ENCODE measurements at regions not wholly inside any gene's neighbourhood (a gene's known extent, or its start where the extent isn't known, plus 50 kb on each side); places are given as distances from the start of the nearest gene placed in this dataset.
A peak's percentile ranks its signal among the peaks of the same experiment; 100 is the strongest.

DNA sequence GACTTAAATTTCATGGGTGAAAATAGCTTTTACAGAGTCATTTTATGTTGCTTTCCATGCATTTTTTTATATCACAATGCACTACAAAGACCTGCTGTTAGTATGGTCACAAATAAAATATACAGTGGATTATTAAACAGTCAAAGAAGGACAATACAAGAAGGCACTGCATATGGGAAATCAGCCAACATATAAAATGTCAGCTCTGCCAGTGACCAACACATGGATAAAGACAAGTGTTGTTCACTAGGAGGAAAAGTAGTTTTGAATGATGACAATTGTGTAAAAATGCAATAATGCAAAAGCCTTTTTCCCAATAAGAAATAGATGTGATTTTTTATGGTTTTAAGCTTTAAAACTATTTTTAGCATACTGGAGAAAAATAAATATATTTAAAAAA, 425.3 kb upstream of the CBLB start:
- no TSS peak for BruUV-seq (replicated peaks)
- Mint-ChIP-seq H3K27me3 (ENCODE audit: insufficient read depth, unreplicated experiment) (no peaks in the 10 kb centered on the region), H3K36me3 (ENCODE audit: insufficient read depth, unreplicated experiment) (no peaks in the 10 kb centered on the region), H3K9me3 (ENCODE audit: unreplicated experiment) (no peaks in the 10 kb centered on the region), H3K27ac (ENCODE audit: low read depth, unreplicated experiment) (no peak overlapping the region), H3K4me1 (ENCODE audit: insufficient read depth, unreplicated experiment) (peaks cover 1% of the 10 kb centered on the region), H3K4me3 (ENCODE audit: unreplicated experiment) (no peak overlapping the region)
- ChIA-PET POLR2A (interaction anchor here (0.6 kb wide), 1 partner anchor 127 kb away, joined by 3 read pairs; no protein-coding TSS in a partner anchor), CTCF (no interaction called here)
- intact Hi-C loops (cut with micrococcal nuclease), result no loop called here
- no peak for DNase-seq (ENCODE audit: unreplicated experiment)
- TF ChIP-seq, protein P1, sequence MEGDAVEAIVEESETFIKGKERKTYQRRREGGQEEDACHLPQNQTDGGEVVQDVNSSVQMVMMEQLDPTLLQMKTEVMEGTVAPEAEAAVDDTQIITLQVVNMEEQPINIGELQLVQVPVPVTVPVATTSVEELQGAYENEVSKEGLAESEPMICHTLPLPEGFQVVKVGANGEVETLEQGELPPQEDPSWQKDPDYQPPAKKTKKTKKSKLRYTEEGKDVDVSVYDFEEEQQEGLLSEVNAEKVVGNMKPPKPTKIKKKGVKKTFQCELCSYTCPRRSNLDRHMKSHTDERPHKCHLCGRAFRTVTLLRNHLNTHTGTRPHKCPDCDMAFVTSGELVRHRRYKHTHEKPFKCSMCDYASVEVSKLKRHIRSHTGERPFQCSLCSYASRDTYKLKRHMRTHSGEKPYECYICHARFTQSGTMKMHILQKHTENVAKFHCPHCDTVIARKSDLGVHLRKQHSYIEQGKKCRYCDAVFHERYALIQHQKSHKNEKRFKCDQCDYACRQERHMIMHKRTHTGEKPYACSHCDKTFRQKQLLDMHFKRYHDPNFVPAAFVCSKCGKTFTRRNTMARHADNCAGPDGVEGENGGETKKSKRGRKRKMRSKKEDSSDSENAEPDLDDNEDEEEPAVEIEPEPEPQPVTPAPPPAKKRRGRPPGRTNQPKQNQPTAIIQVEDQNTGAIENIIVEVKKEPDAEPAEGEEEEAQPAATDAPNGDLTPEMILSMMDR (IDR thresholded peaks at IDR 0.05; ENCODE audit: unreplicated experiment), result no peak

DNA sequence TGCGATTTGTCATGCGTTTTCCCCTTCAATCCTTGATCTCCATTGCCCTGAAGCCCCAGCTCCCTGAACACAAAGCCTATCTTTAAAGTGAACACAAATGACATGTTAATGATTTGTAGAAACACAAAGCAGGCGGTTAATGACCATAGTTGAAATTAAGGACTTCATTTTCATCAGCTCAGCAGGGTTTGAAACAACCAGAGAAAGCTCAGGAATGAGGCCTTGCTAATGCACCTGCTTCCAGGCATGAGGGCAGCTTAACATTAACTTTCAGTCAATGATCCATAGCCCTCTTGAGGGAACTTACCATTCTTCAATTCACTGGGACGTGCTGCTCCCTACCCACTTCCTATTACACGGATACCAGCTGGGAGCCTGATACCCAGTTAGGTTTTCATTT, 427.2 kb upstream of the CBLB start:
- TF ChIP-seq, protein P1 (IDR thresholded peaks at IDR 0.05; ENCODE audit: unreplicated experiment), result no peak
- ChIA-PET POLR2A (no interaction called here), CTCF (no interaction called here)
- H3K4me3 Mint-ChIP-seq (ENCODE audit: unreplicated experiment), result no peak overlapping the region
- no peak overlapping the region for H3K27ac Mint-ChIP-seq (ENCODE audit: low read depth, unreplicated experiment)
- no peak for DNase-seq (ENCODE audit: unreplicated experiment)
- no peaks in the 10 kb centered on the region for H3K36me3 Mint-ChIP-seq (ENCODE audit: insufficient read depth, unreplicated experiment)
- no peaks in the 10 kb centered on the region for H3K9me3 Mint-ChIP-seq (ENCODE audit: unreplicated experiment)
- intact Hi-C loops (cut with micrococcal nuclease), result no loop called here
- no peaks in the 10 kb centered on the region for H3K27me3 Mint-ChIP-seq (ENCODE audit: insufficient read depth, unreplicated experiment)
- no TSS peak for BruUV-seq (replicated peaks)
- H3K4me1 Mint-ChIP-seq (ENCODE audit: insufficient read depth, unreplicated experiment), result peaks cover 6% of the 10 kb centered on the region

DNA sequence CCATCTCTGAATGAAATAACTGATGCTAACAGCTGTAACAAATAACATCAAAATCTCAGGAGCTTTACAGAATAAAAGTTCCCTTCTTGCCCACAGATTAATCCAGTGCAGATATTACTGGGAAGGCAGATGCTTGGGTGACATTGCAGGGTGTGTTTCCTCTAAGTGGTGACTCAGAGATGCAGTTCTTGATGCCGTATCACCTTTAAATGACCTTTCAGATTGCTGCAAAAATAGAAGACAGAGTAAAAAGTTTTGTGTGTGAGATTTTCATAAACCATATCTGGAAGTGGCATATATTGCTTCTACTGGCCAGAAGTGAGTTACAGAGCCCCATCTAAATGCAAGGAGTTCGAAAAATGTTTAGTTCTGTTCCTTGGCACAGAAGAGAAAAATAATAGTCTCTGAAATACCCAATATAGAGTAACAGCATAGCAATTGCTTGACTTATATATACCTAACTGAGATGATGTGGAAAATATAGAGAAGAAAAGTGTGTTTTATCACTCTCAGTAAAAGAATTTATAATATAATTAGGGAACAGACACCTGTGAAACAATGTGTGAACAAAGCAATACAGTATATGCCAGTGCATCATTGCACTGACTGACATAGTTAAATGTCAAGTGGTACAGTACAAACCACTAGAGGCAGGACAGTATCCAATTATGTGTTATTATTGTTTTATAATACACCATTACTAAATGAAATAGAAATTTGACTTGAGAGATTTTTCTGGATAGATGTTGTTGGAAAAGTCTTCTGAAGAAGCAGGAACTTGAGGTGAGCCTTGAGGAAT, 430.7 kb upstream of the CBLB start:
- intact Hi-C loops (cut with micrococcal nuclease), result no loop called here
- Mint-ChIP-seq H3K27ac (ENCODE audit: low read depth, unreplicated experiment) (no peak overlapping the region), H3K36me3 (ENCODE audit: insufficient read depth, unreplicated experiment) (no peaks in the 10 kb centered on the region), H3K4me1 (ENCODE audit: insufficient read depth, unreplicated experiment) (peaks cover 6% of the 10 kb centered on the region), H3K9me3 (ENCODE audit: unreplicated experiment) (no peaks in the 10 kb centered on the region), H3K27me3 (ENCODE audit: insufficient read depth, unreplicated experiment) (no peaks in the 10 kb centered on the region), H3K4me3 (ENCODE audit: unreplicated experiment) (no peak overlapping the region)
- BruUV-seq (replicated peaks), result no TSS peak
- ChIA-PET CTCF (no interaction called here), POLR2A (no interaction called here)
- TF ChIP-seq, protein P1 (IDR thresholded peaks at IDR 0.05; ENCODE audit: unreplicated experiment), result no peak
- peak; percentile 22 for DNase-seq (ENCODE audit: unreplicated experiment)

DNA sequence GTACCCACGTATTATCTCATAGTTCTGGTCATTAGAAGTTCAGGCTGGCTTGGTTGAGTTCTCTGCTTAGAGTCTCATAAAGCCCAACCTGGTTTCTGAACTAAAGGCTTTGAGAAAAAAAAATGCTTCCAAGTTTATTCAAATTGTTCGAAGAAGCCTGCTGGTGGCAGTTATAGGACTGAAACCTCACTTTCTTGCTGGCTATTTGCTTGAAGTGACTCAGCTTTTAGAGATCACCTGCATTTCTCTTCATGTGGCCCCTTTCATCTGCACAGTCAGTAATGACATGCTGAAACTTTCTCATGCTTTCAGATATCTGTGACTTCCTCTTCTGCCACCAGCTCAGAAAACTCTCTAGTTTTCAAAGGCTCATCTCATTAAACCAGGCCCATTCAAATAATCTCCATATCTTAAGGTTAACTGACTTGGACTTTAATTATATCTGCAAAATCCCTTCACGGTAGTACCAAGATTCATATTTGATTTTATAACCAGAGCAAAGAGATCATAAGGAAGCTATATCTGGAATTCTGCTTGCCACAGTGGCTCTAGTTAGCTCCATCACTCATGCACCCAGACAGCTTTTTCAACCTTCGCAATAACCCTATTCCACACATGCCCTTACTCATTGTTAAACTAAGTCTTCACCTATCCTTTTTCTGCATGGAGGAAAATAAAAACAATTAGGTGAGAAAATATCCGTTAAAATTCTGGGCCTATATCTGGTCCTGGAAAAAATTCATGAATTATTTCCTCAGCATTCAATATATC, 433.8 kb upstream of the CBLB start:
- no peak for DNase-seq (ENCODE audit: unreplicated experiment)
- BruUV-seq (replicated peaks), result no TSS peak
- Mint-ChIP-seq H3K27ac (ENCODE audit: low read depth, unreplicated experiment) (no peak overlapping the region), H3K9me3 (ENCODE audit: unreplicated experiment) (no peaks in the 10 kb centered on the region), H3K36me3 (ENCODE audit: insufficient read depth, unreplicated experiment) (no peaks in the 10 kb centered on the region), H3K4me1 (ENCODE audit: insufficient read depth, unreplicated experiment) (peaks cover 6% of the 10 kb centered on the region), H3K4me3 (ENCODE audit: unreplicated experiment) (no peak overlapping the region), H3K27me3 (ENCODE audit: insufficient read depth, unreplicated experiment) (no peaks in the 10 kb centered on the region)
- ChIA-PET CTCF (no interaction called here), POLR2A (interaction anchor here (0.8 kb wide), 1 partner anchor 13 kb away, joined by 3 read pairs; no protein-coding TSS in a partner anchor)
- intact Hi-C loops (cut with micrococcal nuclease), result no loop called here
- TF ChIP-seq, protein P1 (IDR thresholded peaks at IDR 0.05; ENCODE audit: unreplicated experiment), result no peak
